HG02678 (cell line): ENCODE measurements at regions not wholly inside any gene's neighbourhood (a gene's known extent, or its start where the extent isn't known, plus 50 kb on each side); places are given as distances from the start of the nearest gene placed in this dataset.

ENCODE experiments used
- ATAC-seq: cut with Tn5 transposase; IDR thresholded peaks from one replicate; pipeline ENCODE4 v1.9.1; 2021; ENCODE audit warnings: mild to moderate bottlenecking, moderate library complexity; ENCODE audit not compliant: unreplicated experiment

DNA sequence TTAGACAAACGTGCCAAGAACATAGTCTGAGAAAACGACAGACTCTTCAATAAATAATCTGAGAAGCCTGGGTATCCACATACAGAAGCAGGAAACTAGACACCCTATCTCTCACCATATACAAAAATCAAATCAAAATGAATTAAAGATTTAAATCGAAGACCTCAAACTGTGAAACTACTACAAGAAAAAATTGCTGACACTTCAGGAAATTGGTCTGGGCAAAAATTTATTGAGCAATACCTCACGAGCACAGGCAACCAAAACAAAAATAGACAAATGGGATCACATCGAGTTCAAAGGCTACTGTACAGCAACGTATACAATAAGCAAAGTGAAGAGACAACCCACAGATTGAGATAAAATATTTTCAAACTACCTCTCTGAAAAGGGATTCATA, 292.8 kb upstream of the RGS18 start:
- ATAC-seq = no peak

DNA sequence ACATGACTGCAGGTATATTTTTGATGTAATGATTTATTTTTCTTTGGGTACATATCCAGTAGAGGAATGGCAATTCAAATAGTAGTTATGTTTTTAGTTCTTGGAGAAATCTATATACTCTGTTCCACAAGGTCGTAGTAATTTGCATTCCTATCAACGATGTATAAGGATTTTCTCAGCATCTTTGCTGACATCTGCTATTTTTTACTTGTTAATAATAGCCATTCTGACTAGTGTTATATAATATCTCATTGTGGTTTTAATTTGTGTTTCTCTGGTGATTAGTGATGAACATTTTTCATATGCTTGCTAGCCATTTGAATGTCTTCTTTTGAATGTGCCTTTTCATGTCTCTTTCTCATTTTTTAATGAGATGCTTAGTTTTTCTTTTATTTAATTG, 292.1 kb upstream of the RGS18 start:
- no peak for ATAC-seq

GRCh38 chr1:191869790-191870312, 288.4 kb upstream of the RGS18 start:
- no peak for ATAC-seq

DNA sequence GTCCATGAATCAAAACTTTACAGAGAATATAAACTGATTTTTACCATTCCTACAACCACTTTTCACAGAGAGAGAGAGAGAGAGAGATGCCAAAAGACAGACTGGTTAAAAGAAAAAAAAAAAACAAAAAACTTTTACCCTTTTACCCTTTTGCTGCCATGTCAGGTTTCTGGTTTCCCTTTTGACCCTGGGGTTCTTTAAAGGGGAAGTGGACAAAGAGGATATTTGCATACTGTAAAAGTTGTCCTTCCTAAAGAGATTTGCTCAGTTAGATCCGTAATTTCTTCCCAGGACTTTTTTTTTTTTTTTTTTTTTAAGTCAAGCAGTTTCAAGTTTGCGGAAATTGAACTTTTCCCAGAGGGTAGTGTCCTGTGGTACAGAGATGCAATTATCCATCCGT, 287.8 kb upstream of the RGS18 start:
- no peak for ATAC-seq

DNA sequence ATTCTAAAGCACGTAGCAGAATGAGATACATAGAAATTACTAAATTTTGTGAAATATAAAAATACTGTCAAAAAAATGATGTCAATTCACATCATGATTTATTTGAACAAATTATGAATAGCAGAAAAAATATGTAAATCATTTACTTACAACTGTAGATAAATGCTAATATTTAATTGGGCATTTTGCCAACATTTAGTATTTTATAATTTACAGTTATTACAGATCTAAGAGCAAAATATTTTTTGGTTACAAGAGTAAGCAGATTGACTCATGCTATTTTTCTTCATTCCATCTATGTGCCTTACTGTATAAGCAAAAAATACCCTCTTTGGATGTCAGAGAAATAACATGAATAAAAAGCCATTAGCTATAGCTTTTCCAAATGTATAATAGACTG, 282.3 kb upstream of the RGS18 start:
- no peak for ATAC-seq

DNA sequence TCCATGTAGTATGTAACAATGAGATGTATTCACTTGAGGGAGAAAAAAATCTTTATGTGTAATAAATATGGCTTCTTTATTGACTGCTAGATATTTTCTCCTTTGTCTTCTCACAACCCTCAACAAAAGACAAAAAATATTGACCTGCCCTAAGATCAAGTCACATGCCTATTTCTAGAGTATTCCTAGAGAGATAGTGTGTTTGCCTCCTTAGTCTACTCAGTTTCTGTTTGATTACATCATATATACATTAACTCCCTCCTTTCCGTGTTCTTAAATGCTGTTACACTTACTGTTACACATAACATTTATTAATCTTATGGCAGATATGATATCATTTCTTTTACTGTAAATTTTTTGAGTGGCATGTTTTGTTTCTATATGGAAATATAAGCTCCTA, 281.6 kb upstream of the RGS18 start:
- no peak for ATAC-seq

DNA sequence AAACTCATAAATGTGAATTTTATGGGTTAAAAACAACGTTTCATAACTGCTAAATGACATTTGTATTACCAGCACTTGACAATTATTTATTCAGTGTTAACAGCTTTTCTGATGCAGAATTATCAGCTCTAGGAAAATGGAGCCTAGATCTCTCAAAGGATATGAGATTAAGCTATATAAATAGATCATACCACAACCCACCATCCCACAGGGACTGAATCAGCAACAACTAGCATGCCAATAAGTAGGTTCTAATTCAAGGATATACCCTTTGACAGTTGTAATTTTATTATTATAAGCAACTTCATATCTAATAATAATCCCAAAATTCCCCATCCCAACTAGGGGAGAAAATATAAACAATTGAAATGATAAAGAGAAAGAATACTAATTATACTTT, 275.4 kb upstream of the RGS18 start:
- ATAC-seq = no peak

- peak; percentile 50 for ATAC-seq
These were observed 271.3 kb upstream of the RGS18 start for GRCh38 chr1:191886977-191887376.

- ATAC-seq = no peak
These were observed 269.2 kb upstream of the RGS18 start for GRCh38 chr1:191888996-191889622.

DNA sequence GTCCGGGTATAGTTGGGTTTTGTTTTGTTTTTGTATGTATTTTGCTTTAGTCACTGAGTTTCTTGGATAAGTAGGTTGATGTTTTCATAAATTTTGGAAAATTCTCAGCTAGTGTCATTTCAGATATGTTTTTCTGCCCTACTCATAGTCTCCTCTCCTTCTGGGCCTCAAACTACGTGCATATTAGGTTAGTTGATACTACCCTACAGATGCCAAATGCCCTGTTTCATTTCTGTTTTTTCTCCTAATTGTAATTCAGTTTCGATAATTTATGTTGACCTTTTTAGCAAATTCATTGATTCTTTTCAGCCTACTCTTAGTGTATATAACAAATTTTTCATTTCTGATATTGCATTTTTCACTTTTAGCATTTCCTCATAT, 268.6 kb upstream of the RGS18 start:
- no peak for ATAC-seq

GRCh38 chr1:191890433-191891088, 267.7 kb upstream of the RGS18 start:
- ATAC-seq = no peak

- ATAC-seq = no peak
These were observed 265.5 kb upstream of the RGS18 start for GRCh38 chr1:191892716-191893115.

DNA sequence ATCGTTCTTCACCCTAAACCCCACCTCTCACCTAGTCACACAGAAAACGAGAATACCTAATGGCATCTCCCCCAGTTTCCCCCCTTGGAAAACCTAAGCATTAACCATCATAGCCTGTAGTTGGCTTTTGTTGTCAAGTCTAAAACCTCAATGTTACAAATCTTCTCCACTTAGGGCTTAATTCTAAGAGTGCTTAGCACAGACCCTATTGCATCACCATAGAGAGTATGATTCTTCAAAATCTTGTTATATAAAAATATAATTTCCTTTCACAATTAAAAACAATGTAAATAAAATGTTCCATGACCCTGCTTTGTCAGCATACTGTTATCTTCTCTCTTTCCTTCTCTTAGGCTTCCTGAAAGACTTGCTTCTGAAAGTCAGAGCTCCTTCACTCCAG, 263.2 kb upstream of the RGS18 start:
- no peak for ATAC-seq

DNA sequence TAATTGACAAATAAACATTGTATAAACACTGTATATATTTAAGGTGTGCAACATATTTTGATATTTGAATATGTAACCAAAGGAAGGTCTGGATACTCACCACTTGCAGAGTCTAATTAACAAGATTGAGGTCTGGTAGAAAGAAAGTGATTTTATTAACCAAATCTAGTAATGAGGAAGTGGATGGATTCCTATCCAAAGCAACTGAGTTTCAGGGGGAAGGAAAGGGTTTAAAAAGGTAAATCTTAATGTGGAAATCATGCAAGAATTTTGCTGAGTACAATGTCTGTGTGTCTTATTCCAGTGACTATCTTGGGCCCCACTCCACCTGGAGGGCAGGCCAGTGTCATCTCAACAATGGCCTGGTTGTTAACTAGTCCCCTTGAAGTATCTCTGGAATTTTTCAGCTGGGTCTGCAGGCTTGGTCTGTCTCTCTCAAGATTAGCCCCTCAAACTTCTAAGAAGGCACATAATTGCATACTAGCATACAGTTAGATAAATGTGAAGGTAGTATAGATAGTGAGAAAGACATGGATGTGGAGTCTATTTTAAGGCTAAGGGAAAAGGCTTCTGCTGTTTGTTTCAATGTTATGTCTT, 262.7 kb upstream of the RGS18 start:
- no peak for ATAC-seq

DNA sequence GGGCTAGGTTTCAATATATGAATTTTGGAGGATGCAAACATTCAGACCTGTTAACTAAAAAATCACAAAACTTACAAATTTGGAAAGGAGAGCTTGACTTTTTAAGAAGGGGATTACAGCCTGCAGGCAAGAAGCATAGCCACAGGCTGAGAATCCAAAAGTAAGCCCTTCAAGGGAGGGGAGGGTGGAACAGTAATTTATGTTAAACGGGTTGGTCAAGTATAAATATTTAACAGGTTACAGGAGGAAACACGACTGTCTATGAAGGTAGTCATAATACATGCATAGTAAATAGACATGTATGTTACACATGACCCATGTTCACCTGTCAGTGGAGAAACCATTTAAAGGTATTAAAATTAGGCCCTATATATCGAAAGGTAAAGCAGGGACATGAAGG, 261.1 kb upstream of the RGS18 start:
- ATAC-seq = no peak

GRCh38 chr1:191901651-191902050, 256.6 kb upstream of the RGS18 start:
- no peak for ATAC-seq

GRCh38 chr1:191904991-191905390, 253.3 kb upstream of the RGS18 start:
- no peak for ATAC-seq

DNA sequence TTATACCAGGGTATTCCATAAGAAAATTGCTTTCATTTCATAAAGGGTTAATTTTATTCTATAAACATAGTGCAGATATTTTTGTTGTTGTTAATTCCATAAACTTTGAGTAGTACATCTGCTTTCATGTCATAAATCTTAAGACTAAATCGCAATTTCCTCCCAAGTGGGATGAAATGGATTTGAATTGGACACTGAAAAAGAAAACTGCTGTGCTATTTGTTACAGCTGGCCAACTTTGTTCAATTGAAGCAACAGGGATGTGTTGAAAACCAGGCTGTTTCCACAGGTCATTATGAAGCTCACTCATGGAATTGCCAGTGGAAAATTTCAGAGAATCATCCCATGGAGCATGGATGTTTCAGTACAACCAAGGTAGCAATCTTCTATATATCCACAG, 252.5 kb upstream of the RGS18 start:
- ATAC-seq = no peak

DNA sequence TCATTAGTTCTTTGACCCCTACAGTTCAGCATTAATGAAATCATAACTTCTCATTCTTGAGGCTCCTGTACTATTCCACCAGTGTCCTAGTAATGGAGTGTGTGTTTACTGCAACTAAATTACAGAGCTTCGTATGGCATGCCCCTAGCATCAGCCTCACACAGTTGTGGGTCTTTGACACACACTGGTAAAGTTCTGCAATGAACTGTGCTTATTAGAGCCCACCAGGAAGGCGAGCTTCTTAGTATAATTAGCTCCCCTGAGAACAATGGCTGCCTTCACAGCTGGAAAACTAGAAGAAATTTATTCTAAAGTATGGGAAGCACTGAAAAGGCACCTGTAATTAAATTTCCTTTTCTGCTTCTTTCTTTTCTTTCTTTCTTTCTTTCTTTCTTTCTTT, 251.1 kb upstream of the RGS18 start:
- ATAC-seq = no peak

DNA sequence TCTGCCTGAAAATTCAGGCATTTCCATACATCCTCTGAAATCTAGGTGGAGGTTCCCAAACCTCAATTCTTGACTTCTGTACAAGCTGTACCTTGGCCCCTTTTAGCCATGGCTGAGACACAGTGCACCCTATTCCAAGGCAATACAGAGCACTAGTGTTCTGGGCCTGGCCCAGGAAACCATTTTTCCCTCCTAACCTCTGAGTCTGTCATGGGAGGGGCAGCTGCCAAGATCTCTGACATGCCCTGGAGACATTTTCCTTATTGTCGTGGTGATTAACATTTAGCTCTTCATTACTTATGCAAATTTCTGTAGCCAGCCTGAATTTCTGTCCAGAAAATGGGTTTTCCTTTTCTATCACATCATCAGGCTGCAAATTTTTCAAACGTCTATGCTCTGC, 248.0 kb upstream of the RGS18 start:
- no peak for ATAC-seq

GRCh38 chr1:191912517-191912916, 245.7 kb upstream of the RGS18 start:
- peak; percentile 48 for ATAC-seq

- ATAC-seq = no peak
These were observed 244.8 kb upstream of the RGS18 start for GRCh38 chr1:191913260-191913977.
